Kidney (tissue), 13 donors: ENCODE measurements at regions not wholly inside any gene's neighbourhood (a gene's known extent, or its start where the extent isn't known, plus 50 kb on each side); places are given as distances from the start of the nearest gene placed in this dataset.

Source experiments
- DNase-seq, 5 donors: peaks; one replicate each; pipeline ENCODE4 v3.0.0-alpha.2; 2013 to 2020
- FAIRE-seq: peaks from 2 replicates; lab custom pipeline; 2012; peaks lifted over from hg19 to GRCh38; lab: Jason Lieb, UNC
- H3K27ac ChIP-seq, 2 donors: one replicate each; pipeline ENCODE4 v1.7.0; 2013; ENCODE audit warnings: low read depth in 2 of 2, low read length in 2 of 2, inconsistent platforms in 1 of 2
- H3K27me3 ChIP-seq: one replicate; pipeline ENCODE4 v1.7.1; 2013; ENCODE audit warnings: low read length, inconsistent platforms; ENCODE audit not compliant: control insufficient read depth, insufficient read depth
- H3K36me3 ChIP-seq, 3 donors: one replicate each; pipeline versions ENCODE4 v1.7.0 to v1.7.1; 2013; ENCODE audit warnings: low read length in 3 of 3, control low read depth in 1 of 3, inconsistent platforms in 1 of 3; ENCODE audit not compliant: insufficient read depth in 3 of 3, control insufficient read depth in 2 of 3
- H3K4me1 ChIP-seq, 3 donors: one replicate each; pipeline versions ENCODE4 v1.7.0 to v1.7.1; 2013; ENCODE audit warnings: low read length in 3 of 3, inconsistent platforms in 1 of 3, low read depth in 1 of 3; ENCODE audit not compliant: control insufficient read depth in 2 of 3, insufficient read depth in 2 of 3
- H3K4me3 ChIP-seq, 3 donors: one replicate each; pipeline versions ENCODE4 v1.7.0 to v1.8.1; 2013; ENCODE audit warnings: low read length in 3 of 3, control low read depth in 1 of 3, inconsistent platforms in 1 of 3
- H3K9ac ChIP-seq, 3 donors: one replicate each; pipeline versions ENCODE4 v1.7.0 to v1.7.1; 2013; ENCODE audit warnings: low read length in 3 of 3, control low read depth in 1 of 3, inconsistent platforms in 1 of 3
- H3K9me3 ChIP-seq, 3 donors: one replicate each; pipeline versions ENCODE4 v1.7.0 to v1.7.1; 2013; ENCODE audit warnings: low read length in 3 of 3, control low read depth in 1 of 3, inconsistent platforms in 1 of 3; ENCODE audit not compliant: control insufficient read depth in 2 of 3, insufficient read depth in 1 of 3
- intact Hi-C: fragments of 100-400 bp; cut with DNase I; formaldehyde crosslinking; loops from one replicate; pipeline ENCODE4 v1.11.1; 2022
- TF ChIP-seq, protein P1 (sequence below): IDR thresholded peaks from 3 replicates; pipeline ENCODE4 v1.5.1; 2012; ENCODE audit warnings: mild to moderate bottlenecking, moderate library complexity, borderline replicate concordance; ENCODE audit not compliant: insufficient read depth; ENCODE audit errors: extremely low read depth
- donor health status: control.
- donor health status: control.
- donor health status: control.
- donor health status: control.
- donor health status: control.
- donor health status: DM: yes; HTN: yes; CAD: no.
- donor health status: Normal renal cell carcinoma (clear cell type).

DNA sequence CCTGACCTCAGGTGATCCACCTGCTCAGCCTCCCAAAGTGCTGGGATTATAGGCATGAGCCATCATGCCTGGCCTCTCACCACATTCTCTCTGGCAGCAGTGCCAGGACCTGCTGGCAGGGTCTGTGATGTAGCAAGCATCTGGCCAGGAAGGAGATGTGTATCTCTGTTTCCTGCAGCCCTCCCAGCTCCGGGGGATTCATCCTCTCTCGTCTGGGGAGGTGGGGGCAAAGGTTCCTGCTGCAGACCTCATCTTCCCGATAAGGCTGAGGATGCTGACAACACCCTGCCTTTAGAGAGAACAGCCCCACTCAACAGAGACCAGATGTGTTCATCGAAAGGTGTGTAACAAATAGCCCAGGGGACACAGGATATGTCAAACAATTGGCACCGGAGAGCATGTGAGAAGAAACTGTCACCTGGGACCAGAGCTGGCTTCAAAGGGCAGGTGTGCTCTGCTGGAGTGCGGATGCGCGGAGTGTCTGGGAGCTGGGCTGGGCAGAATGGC, 54.8 kb upstream of the SEC14L1 start:
- intact Hi-C loops, result loop anchor here (5.0 kb wide), 1 partner anchor 161 kb away; no protein-coding TSS in a partner anchor
- DNase-seq (no peak), FAIRE-seq (no peak)
- no peak overlapping the region for H3K9ac ChIP-seq
- no peaks in the 10 kb centered on the region for H3K36me3 ChIP-seq
- TF ChIP-seq, protein P1, sequence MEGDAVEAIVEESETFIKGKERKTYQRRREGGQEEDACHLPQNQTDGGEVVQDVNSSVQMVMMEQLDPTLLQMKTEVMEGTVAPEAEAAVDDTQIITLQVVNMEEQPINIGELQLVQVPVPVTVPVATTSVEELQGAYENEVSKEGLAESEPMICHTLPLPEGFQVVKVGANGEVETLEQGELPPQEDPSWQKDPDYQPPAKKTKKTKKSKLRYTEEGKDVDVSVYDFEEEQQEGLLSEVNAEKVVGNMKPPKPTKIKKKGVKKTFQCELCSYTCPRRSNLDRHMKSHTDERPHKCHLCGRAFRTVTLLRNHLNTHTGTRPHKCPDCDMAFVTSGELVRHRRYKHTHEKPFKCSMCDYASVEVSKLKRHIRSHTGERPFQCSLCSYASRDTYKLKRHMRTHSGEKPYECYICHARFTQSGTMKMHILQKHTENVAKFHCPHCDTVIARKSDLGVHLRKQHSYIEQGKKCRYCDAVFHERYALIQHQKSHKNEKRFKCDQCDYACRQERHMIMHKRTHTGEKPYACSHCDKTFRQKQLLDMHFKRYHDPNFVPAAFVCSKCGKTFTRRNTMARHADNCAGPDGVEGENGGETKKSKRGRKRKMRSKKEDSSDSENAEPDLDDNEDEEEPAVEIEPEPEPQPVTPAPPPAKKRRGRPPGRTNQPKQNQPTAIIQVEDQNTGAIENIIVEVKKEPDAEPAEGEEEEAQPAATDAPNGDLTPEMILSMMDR, result no peak
- no peaks in the 10 kb centered on the region for H3K27me3 ChIP-seq
- H3K4me3 ChIP-seq, result no peak overlapping the region
- H3K9me3 ChIP-seq, result no peaks in the 10 kb centered on the region
- peaks cover 0 to 17% (median 12%) of the 10 kb centered on the region in 3 donors for H3K4me1 ChIP-seq
- H3K27ac ChIP-seq, result no peak overlapping the region

DNA sequence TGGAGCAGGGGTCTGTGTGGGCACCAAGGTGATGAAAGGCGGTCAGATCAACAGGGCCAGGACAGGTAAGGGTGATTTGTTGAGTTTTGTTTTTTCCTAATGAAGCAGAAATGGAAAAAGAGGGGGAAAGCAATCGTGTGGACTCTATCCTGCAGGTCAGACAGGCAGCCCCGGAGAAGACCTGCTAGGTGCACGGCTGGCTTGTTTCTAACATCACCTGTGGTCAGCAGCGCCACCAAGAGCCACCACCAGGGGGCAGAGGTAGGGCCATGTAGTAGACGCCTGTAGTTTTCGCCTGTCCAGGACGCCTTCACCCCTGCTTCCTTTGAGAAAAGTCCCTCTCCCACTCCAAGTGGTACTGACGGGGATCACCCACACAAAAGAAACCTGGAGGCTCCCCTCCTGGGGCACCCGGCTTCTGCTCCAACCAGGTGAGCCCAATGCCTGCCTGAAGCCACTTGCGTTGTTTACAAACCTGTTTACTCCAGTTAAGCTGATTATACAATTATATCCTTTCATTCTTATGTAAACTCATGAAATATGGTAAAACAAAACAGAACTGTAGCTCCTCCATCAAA, 54.2 kb upstream of the SEC14L1 start:
- H3K36me3 ChIP-seq, result peaks cover 0 to 3% (median 0%) of the 10 kb centered on the region in 3 donors
- peak overlapping the region in 1 of 2 donors; percentile 22 for H3K27ac ChIP-seq
- H3K27me3 ChIP-seq, result no peaks in the 10 kb centered on the region
- TF ChIP-seq, protein P1, result peak; percentile 86
- no peak for FAIRE-seq
- peak overlapping the region in 1 of 3 donors; percentile 48 for H3K4me3 ChIP-seq
- H3K9ac ChIP-seq, result peak overlapping the region in 1 of 3 donors; percentile 63
- peak; percentile 75 to 92 (median 90) for DNase-seq
- intact Hi-C loops, result loop anchor here (5.0 kb wide), 1 partner anchor 161 kb away; no protein-coding TSS in a partner anchor
- H3K9me3 ChIP-seq, result no peaks in the 10 kb centered on the region
- peaks cover 0 to 21% (median 12%) of the 10 kb centered on the region in 3 donors for H3K4me1 ChIP-seq

DNA sequence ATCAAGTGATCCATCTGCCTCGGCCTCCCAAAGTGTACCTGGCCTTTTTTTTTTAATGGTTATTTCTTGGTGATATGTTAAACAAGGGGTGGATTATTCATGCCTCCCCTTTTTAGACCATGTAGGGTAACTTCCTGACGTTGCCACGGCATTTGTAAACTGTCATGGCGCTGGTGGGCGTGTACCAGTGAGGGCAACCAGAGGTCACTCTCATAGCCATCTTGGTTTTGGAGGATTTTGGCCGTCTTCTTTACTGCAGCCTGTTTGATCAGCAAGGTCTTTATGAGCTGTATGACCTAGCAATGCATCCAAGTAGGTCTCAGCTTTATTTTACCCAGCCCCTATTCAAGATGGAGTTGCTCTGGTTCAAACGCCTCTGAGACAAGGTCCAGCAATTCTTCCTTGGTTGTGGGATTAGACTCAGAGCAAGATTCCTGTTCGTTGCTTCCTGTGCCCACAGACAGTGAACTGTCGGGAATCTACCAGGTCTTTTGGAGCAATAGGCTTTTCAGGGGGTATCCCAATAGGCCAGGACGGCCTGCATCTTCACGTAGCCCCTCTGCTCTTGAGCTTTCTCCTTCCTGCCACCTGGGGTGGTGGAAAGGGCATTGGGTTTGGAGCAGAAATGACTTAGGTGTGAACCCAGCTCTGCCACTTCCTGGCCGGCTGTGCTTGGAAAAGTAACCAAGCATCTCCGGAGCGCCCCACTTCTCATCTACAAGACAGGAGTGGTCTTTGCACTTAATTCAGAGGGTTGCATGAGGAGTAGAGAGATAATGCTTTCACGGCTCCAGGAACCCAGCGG, 52.9 kb upstream of the SEC14L1 start:
- TF ChIP-seq, protein P1, result no peak
- H3K9me3 ChIP-seq, result no peaks in the 10 kb centered on the region
- peaks cover 2 to 9% (median 6%) of the 10 kb centered on the region in 3 donors for H3K36me3 ChIP-seq
- intact Hi-C loops, result loop anchor here (5.0 kb wide), 1 partner anchor 159 kb away; no protein-coding TSS in a partner anchor
- DNase-seq (no peak), FAIRE-seq (no peak)
- H3K27ac ChIP-seq, result peak overlapping the region in 1 of 2 donors; percentile 87
- peak overlapping the region; percentile 80 to 98 (median 83) for H3K4me3 ChIP-seq
- H3K27me3 ChIP-seq, result no peaks in the 10 kb centered on the region
- peaks cover 0 to 21% (median 12%) of the 10 kb centered on the region in 3 donors for H3K4me1 ChIP-seq
- peak overlapping the region in 2 of 3 donors; percentile 55 to 71 for H3K9ac ChIP-seq
